Mesendoderm (in vitro differentiated cells): ENCODE measurements at regions not wholly inside any gene's neighbourhood (a gene's known extent, or its start where the extent isn't known, plus 50 kb on each side); places are given as distances from the start of the nearest gene placed in this dataset.

Experiments
- DNase-seq: peaks from one replicate; pipeline ENCODE4 v3.0.0; 2013
- H2AK5ac ChIP-seq: 2 replicates; pipeline ENCODE4 v1.6.1; 2013; ENCODE audit warnings: low read length, inconsistent platforms
- H2BK120ac ChIP-seq: 2 replicates; pipeline ENCODE4 v1.6.1; 2013; ENCODE audit warnings: low read depth, mild to moderate bottlenecking, low read length, moderate library complexity, mixed read lengths
- H2BK15ac ChIP-seq: replicated peaks from 2 replicates; pipeline ENCODE4 v1.6.1; 2013; ENCODE audit warnings: low read depth, mild to moderate bottlenecking, moderate library complexity
- H2BK5ac ChIP-seq: 2 replicates; pipeline ENCODE4 v1.6.1; 2013; ENCODE audit warnings: low read length, inconsistent platforms
- H3K18ac ChIP-seq: 2 replicates; pipeline ENCODE4 v1.6.1; 2013; ENCODE audit warnings: mild to moderate bottlenecking, low read length, mixed read lengths
- H3K23ac ChIP-seq: one replicate; pipeline ENCODE4 v1.6.1; 2013; ENCODE audit warnings: low read length
- H3K27ac ChIP-seq: 2 replicates; pipeline ENCODE4 v1.5.1; 2013; ENCODE audit warnings: low read depth, mild to moderate bottlenecking, inconsistent platforms, low read length, moderate library complexity
- H3K27me3 ChIP-seq: 2 replicates; pipeline ENCODE4 v1.6.1; 2013; ENCODE audit warnings: low read length, control low read depth, mild to moderate bottlenecking, inconsistent platforms; ENCODE audit not compliant: insufficient read depth, poor library complexity
- H3K36me3 ChIP-seq: 2 replicates; pipeline ENCODE4 v1.6.1; 2013; ENCODE audit warnings: low read length, inconsistent platforms; ENCODE audit not compliant: control insufficient read depth, insufficient read depth
- H3K4ac ChIP-seq: one replicate; pipeline ENCODE4 v1.6.1; 2013; ENCODE audit warnings: low read depth, mild to moderate bottlenecking, low read length, moderate library complexity
- H3K4me1 ChIP-seq: 2 replicates; pipeline ENCODE4 v1.6.1; 2013; ENCODE audit warnings: low read depth, low read length, inconsistent platforms; ENCODE audit not compliant: control insufficient read depth
- H3K4me2 ChIP-seq: 2 replicates; pipeline ENCODE4 v1.6.1; 2013; ENCODE audit warnings: low read length
- H3K4me3 ChIP-seq: 2 replicates; pipeline ENCODE4 v1.5.1; 2013; ENCODE audit warnings: mild to moderate bottlenecking, low read length
- H3K56ac ChIP-seq: one replicate; pipeline ENCODE4 v1.6.1; 2013; ENCODE audit warnings: low read length
- H3K79me1 ChIP-seq: 2 replicates; pipeline ENCODE4 v1.6.1; 2013; ENCODE audit warnings: low read length, inconsistent platforms
- H3K79me2 ChIP-seq: 2 replicates; pipeline ENCODE4 v1.6.1; 2013; ENCODE audit warnings: mild to moderate bottlenecking, low read length; ENCODE audit not compliant: control insufficient read depth, insufficient read depth
- H3K9ac ChIP-seq: 2 replicates; pipeline ENCODE4 v1.6.1; 2013; ENCODE audit warnings: low read length, inconsistent platforms
- H4K5ac ChIP-seq: one replicate; pipeline ENCODE4 v1.6.1; 2013; ENCODE audit warnings: low read length
- H4K8ac ChIP-seq: one replicate; pipeline ENCODE4 v1.6.1; 2013; ENCODE audit warnings: low read depth, mild to moderate bottlenecking, control low read depth, low read length, moderate library complexity
- WGBS: extraction: QIAGEN DNeasy Blood & Tissue Kit; methylation state at CpG from one replicate; pipeline ENCODE4 v1.1.7; 2013; ENCODE audit warnings: low lambda C conversion rate, missing lambda C conversion rate; ENCODE audit not compliant: insufficient coverage; ENCODE audit errors: extremely low coverage; 5-methylcytosine and 5-hydroxymethylcytosine counted together

DNA sequence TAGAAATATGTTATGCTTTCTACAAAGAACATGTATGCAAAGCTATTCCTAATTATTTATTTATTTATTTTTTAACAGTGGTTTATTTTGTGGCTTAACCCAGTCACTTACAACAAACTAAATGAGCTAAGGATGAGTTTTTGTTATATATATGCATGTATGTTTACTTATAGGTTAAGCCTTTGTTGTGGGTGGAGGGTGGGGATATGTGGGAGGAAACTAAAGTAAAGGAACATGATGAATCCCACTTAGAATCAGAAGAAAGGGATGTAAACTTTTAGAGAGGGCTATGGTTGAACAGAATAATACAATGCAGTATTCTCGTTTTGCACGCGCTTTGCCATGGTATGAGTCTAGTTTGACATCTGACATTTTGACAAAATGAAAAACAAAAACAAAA lies 321.0 kb upstream of the RUNX1 start:
- H3K36me3 ChIP-seq, result no peaks in the 10 kb centered on the region
- H4K5ac ChIP-seq, result no peak overlapping the region
- H3K79me2 ChIP-seq, result no peaks in the 10 kb centered on the region
- H3K4me1 ChIP-seq, result no peaks in the 10 kb centered on the region
- H3K56ac ChIP-seq, result no peak overlapping the region
- no peaks in the 10 kb centered on the region for H3K79me1 ChIP-seq
- no peak overlapping the region for H3K4me2 ChIP-seq
- H3K18ac ChIP-seq, result no peak overlapping the region
- H2BK5ac ChIP-seq, result no peak overlapping the region
- no peak overlapping the region for H3K27ac ChIP-seq
- DNase-seq, result no peak
- no peak overlapping the region for H3K23ac ChIP-seq
- H3K9ac ChIP-seq, result no peak overlapping the region
- WGBS, result no CpG with 5 or more reads among the region's 3 CpGs
- no peak overlapping the region for H2BK15ac ChIP-seq
- no peak overlapping the region for H4K8ac ChIP-seq
- no peak overlapping the region for H2BK120ac ChIP-seq
- H3K4ac ChIP-seq, result no peak overlapping the region
- H3K27me3 ChIP-seq, result no peaks in the 10 kb centered on the region
- no peak overlapping the region for H3K4me3 ChIP-seq
- no peak overlapping the region for H2AK5ac ChIP-seq

DNA sequence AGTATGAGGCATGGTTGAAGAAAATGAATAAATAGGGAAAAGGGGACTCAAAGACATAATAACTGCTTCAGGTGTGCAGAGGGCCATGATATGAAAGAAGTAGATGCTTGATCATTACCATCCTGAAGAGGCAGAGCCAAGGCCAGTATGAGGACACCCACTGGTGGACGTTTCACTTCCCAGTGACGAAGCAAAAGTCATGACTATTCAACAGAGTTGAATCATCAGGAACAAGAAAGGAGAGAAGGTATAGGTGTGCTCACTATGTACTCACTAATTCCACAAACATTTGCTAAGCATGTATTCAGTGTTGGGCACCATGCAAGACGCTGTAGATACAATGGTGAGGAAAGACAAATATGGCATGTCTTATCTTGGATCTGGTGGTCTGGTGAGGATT lies 319.2 kb upstream of the RUNX1 start:
- DNase-seq, result no peak
- no peak overlapping the region for H3K4me3 ChIP-seq
- H3K4me1 ChIP-seq, result no peaks in the 10 kb centered on the region
- H3K18ac ChIP-seq, result no peak overlapping the region
- no peak overlapping the region for H2BK5ac ChIP-seq
- no peaks in the 10 kb centered on the region for H3K79me1 ChIP-seq
- no peaks in the 10 kb centered on the region for H3K36me3 ChIP-seq
- no peak overlapping the region for H3K23ac ChIP-seq
- no peak overlapping the region for H2BK120ac ChIP-seq
- no peak overlapping the region for H3K56ac ChIP-seq
- H3K27ac ChIP-seq, result no peak overlapping the region
- H3K4me2 ChIP-seq, result no peak overlapping the region
- no peaks in the 10 kb centered on the region for H3K79me2 ChIP-seq
- H4K5ac ChIP-seq, result no peak overlapping the region
- H3K9ac ChIP-seq, result no peak overlapping the region
- WGBS, result no CpG with 5 or more reads among the region's 3 CpGs
- H2BK15ac ChIP-seq, result no peak overlapping the region
- H4K8ac ChIP-seq, result no peak overlapping the region
- H3K27me3 ChIP-seq, result no peaks in the 10 kb centered on the region
- no peak overlapping the region for H3K4ac ChIP-seq
- H2AK5ac ChIP-seq, result no peak overlapping the region

- H3K79me2 ChIP-seq, result no peaks in the 10 kb centered on the region
- no CpG with 5 or more reads among the region's 4 CpGs for WGBS
- H2BK15ac ChIP-seq, result no peak overlapping the region
- H3K56ac ChIP-seq, result no peak overlapping the region
- H3K27me3 ChIP-seq, result no peaks in the 10 kb centered on the region
- DNase-seq, result no peak
- H3K36me3 ChIP-seq, result no peaks in the 10 kb centered on the region
- H3K9ac ChIP-seq, result no peak overlapping the region
- no peak overlapping the region for H3K27ac ChIP-seq
- no peak overlapping the region for H3K23ac ChIP-seq
- no peak overlapping the region for H2BK5ac ChIP-seq
- no peak overlapping the region for H4K5ac ChIP-seq
- H2BK120ac ChIP-seq, result no peak overlapping the region
- H2AK5ac ChIP-seq, result no peak overlapping the region
- H3K18ac ChIP-seq, result no peak overlapping the region
- H3K4ac ChIP-seq, result no peak overlapping the region
- H3K4me1 ChIP-seq, result no peaks in the 10 kb centered on the region
- H3K4me3 ChIP-seq, result no peak overlapping the region
- H3K4me2 ChIP-seq, result no peak overlapping the region
- no peaks in the 10 kb centered on the region for H3K79me1 ChIP-seq
- no peak overlapping the region for H4K8ac ChIP-seq
These were observed 318.5 kb upstream of the RUNX1 start for GRCh38 chr21:35367553-35367952.

DNA sequence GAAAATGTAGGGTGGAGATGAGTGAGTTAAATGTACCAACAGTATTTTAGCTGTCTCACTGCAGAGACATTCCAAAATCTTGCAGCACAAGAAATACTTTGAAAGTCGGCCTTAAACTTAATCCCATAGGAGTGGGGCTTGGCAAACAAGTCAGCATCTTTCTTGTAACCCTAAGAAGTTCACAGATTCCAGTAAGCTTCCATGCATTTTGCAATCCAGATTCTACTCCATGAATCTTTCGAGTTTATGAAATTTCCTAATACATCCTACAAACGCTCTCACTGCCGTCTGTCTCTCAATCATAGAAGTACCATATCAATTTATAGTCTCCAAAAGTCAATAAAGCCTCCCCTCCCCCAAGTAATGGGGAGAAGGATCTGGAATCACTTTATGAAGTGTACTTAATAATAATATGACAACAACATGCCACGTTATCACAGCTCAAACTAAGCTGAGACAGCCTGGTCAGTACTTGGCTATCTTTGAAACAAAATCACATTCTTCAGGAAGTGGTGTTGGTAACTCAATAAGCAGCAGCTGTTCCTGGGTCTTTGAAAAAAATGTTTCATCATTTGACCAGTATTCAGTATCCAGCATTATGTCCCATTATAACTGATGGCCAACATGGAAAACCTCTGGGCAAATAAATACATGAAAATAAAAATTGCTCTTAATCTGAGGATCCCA lies 317.4 kb upstream of the RUNX1 start:
- Histone ChIP-seq H3K4me2 (no peak overlapping the region), H3K79me2 (no peaks in the 10 kb centered on the region), H3K23ac (no peak overlapping the region), H3K18ac (no peak overlapping the region), H3K27ac (no peak overlapping the region), H3K4ac (no peak overlapping the region), H2BK15ac (no peak overlapping the region), H3K9ac (no peak overlapping the region), H2BK120ac (no peak overlapping the region), H3K79me1 (no peaks in the 10 kb centered on the region), H3K4me1 (no peaks in the 10 kb centered on the region), H2BK5ac (no peak overlapping the region), H4K8ac (no peak overlapping the region), H3K36me3 (no peaks in the 10 kb centered on the region), H3K27me3 (no peaks in the 10 kb centered on the region), H2AK5ac (no peak overlapping the region), H3K56ac (no peak overlapping the region), H4K5ac (no peak overlapping the region), H3K4me3 (no peak overlapping the region)
- WGBS, result 100% methylated on average over 3 of the region's 5 CpGs
- DNase-seq, result no peak

GRCh38 chr21:35363458-35363857 lies 314.4 kb upstream of the RUNX1 start:
- no peak overlapping the region for H2BK120ac ChIP-seq
- no CpG with 5 or more reads among the region's 6 CpGs for WGBS
- no peak overlapping the region for H3K23ac ChIP-seq
- no peak overlapping the region for H3K4ac ChIP-seq
- no peak overlapping the region for H2BK15ac ChIP-seq
- H4K8ac ChIP-seq, result no peak overlapping the region
- no peak overlapping the region for H3K4me3 ChIP-seq
- no peak overlapping the region for H3K4me2 ChIP-seq
- no peak overlapping the region for H3K56ac ChIP-seq
- H3K27me3 ChIP-seq, result no peaks in the 10 kb centered on the region
- no peak overlapping the region for H2AK5ac ChIP-seq
- no peaks in the 10 kb centered on the region for H3K79me2 ChIP-seq
- H3K27ac ChIP-seq, result no peak overlapping the region
- no peak overlapping the region for H3K9ac ChIP-seq
- no peak for DNase-seq
- H3K36me3 ChIP-seq, result no peaks in the 10 kb centered on the region
- no peaks in the 10 kb centered on the region for H3K4me1 ChIP-seq
- no peak overlapping the region for H4K5ac ChIP-seq
- H3K18ac ChIP-seq, result no peak overlapping the region
- no peak overlapping the region for H2BK5ac ChIP-seq
- H3K79me1 ChIP-seq, result no peaks in the 10 kb centered on the region

GRCh38 chr21:35361988-35362387 lies 312.9 kb upstream of the RUNX1 start:
- Histone ChIP-seq H3K36me3 (no peaks in the 10 kb centered on the region), H3K4me2 (no peak overlapping the region), H3K56ac (no peak overlapping the region), H3K23ac (no peak overlapping the region), H3K27ac (no peak overlapping the region), H2BK15ac (no peak overlapping the region), H3K4ac (no peak overlapping the region), H3K79me1 (no peaks in the 10 kb centered on the region), H2BK5ac (no peak overlapping the region), H3K27me3 (no peaks in the 10 kb centered on the region), H2BK120ac (no peak overlapping the region), H3K9ac (no peak overlapping the region), H3K4me1 (no peaks in the 10 kb centered on the region), H4K5ac (no peak overlapping the region), H3K79me2 (no peaks in the 10 kb centered on the region), H2AK5ac (no peak overlapping the region), H3K4me3 (no peak overlapping the region), H4K8ac (no peak overlapping the region), H3K18ac (no peak overlapping the region)
- no peak for DNase-seq
